C4-2B (cell line): ENCODE measurements at regions not wholly inside any gene's neighbourhood (a gene's known extent, or its start where the extent isn't known, plus 50 kb on each side); places are given as distances from the start of the nearest gene placed in this dataset.

Source experiments
- CTCF ChIP-seq: fragments of 450-650 bp; conservative IDR thresholded peaks from 2 replicates; pipeline ENCODE4 v1.5.1; 2017; ENCODE audit warnings: mild to moderate bottlenecking
- ZFX ChIP-seq: fragments of 450-650 bp; IDR thresholded peaks from 2 replicates; pipeline ENCODE4 v1.6.1; 2017

- TF ChIP-seq CTCF (no peak), ZFX (no peak)
These were observed 206.8 kb downstream of the URI1 start for GRCh38 chr19:30148803-30149202.
